ENCODE measurements at regions not wholly inside any gene's neighbourhood (a gene's known extent, or its start where the extent isn't known, plus 50 kb on each side); places are given as distances from the start of the nearest gene placed in this dataset.
A peak's percentile ranks its signal among the peaks of the same experiment; 100 is the strongest.

DNA sequence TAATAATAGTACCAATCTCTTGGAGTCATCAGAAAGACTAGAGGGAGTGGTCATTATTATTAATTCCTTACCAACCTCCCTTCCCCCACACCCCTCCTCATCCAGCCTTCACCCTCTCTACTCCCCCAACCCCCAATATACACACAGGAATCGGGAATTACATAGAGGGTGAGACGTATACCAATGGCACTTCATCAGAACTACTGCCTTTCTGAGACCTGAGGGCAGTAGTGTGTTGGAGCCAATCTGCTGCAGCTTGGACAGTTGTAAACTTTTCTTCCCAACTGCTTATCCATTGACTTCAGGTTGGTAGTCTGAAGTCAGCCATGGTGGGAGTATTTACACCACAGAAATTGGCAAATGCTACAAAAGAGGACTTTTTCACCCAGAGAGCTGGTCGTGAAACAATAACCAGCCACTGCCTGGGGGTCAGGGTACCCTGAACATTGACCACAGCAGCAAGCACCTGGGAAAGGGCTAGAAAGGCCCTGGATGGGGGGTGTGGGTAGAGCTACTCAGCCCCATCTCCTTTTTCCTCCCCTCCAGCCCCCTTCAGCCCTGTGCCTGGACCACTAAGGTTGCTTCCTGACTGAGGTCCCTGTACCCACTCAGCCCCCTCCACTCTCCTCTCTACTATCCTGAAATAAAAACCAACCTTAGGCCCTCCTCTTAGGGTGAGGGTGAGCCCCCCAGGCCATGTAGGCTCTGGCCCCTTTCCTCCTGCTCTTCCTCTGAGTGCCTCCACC lies 161.5 kb downstream of the MRPL14 start:
- no peak for DNase-seq

DNA sequence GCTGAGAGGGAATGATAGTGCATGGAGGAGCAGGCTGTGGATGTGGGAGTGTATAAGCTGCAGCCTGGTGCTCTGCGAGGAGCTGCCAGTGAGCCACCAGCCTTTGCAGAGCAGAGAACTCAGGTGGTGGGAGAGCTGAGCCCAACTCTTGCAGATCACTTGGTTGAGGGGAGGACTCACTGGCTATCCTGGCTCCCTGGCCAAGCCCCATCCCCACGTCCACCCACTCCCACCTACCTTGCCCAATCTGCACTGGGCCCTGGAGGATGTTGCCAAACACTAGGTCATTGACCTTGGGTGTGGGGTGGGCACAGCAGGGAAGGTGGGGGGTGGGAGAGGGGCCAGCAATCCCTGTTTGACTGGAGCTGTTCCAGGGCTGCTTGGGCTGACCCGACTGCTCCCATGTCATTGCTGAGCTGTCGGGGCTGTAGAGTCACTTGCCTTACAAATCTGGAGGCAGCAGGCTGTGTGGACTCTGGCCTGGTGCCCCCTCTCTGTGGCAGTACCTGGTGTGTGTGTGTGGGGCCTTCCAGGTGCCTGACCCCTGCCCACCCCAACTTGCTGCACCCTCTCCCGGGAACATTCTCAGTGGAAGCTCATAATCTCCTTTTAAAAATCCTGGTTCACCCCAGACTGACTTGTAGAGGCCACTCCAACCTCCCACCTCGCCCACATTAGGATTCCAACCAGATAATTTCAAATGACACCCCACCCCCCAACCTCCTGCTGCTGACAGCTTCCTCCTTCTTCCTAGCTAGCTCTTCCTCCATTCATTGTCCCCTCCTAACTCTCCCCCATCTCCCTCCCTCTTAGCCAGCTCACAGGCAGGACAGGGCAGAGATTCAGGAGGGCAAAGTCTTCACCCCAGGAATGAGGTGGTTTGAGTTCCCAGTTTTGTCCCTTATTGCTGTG lies 162.3 kb downstream of the MRPL14 start:
- no peak for DNase-seq

DNA sequence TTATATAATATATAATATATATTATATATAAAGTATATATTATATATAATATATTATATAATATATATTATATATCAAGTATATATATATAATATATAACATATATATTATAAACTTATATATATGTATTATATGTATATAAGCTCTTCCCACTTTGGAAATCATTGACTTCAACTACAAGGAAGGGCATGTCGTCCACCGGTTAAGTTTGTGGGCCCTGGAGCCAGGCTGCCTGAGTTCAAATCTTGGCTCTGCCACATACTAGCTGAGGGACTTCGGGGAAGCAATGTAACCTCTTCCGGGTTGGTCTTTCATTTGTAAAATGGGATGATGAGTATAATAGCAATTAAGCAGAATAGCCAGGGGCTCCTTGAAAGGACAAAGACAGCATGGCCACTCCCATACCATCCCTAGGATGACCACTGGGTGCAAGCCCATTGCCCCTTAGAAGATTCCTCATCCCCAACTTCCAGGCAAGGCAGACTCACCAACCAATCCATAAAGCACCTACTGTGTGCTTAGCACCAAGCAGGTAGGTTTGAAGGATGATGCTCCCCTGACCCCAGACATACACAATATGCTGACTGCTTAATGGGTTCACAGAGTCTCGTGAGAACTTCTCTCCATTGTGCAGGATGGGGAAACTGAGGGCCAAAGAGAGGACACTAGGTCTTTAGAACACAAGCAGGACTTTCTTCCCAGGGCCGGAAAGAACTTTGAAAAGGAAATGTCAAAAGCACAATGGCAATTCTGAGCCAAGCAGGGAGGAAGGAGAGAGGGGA lies 163.2 kb downstream of the MRPL14 start:
- DNase-seq: no peak

DNA sequence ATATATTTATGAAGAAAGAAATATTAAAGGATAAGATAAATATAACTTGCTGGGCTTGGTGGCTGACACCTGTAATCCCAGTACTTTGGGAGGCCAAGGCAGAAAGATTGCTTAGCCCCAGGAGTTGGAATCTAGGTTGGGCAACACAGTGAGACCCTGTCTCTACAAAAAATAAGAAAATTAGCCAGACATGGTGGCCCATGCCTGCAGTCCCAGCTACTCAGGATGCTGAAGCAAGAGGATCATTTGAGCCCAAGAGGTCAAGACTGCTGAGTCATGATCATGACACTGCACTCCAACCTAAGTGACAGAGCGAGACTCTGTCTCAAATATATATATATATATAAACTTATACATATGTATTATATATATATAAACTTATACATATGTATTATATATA lies 164.0 kb downstream of the MRPL14 start:
- no peak for DNase-seq

DNA sequence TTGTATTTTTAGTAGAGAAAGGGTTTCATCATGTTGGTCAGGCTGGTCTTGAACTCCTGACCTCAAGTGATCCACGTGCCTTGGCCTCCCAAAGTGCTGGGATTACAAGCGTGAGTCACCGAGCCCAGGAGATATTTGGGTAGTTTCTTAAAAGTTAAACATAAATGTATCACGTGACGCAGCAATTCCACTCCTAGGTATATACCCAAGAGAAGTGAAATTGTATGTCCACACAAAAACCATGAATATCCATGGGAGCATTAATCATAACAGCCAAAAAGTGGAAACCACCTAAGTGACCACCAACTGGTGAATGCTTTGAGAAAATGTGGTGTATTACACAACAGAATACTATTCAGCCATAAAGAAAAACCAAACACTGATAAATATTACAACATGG lies 164.8 kb downstream of the MRPL14 start:
- no peak for DNase-seq

DNA sequence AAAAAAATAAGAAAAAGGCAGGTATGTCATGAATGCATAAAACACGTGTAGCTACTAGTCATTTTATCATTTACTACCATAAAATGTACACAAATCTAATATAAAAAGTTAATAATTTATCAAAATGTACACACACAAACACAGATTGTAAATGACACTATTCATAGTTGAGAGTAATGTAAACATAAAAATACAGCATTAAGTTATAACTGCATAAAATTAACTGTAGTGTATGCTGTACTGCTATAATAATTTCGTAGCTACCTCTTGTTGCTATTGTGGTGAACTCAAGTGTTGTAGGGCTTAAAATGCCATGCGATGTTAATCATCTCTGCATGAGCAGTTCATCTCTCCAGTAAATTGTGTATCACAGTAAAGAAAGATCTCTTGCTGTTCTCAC lies 170.0 kb downstream of the MRPL14 start:
- no peak for DNase-seq

GRCh38 chr6:43956478-43956877 lies 170.8 kb downstream of the MRPL14 start:
- DNase-seq: no peak

DNA sequence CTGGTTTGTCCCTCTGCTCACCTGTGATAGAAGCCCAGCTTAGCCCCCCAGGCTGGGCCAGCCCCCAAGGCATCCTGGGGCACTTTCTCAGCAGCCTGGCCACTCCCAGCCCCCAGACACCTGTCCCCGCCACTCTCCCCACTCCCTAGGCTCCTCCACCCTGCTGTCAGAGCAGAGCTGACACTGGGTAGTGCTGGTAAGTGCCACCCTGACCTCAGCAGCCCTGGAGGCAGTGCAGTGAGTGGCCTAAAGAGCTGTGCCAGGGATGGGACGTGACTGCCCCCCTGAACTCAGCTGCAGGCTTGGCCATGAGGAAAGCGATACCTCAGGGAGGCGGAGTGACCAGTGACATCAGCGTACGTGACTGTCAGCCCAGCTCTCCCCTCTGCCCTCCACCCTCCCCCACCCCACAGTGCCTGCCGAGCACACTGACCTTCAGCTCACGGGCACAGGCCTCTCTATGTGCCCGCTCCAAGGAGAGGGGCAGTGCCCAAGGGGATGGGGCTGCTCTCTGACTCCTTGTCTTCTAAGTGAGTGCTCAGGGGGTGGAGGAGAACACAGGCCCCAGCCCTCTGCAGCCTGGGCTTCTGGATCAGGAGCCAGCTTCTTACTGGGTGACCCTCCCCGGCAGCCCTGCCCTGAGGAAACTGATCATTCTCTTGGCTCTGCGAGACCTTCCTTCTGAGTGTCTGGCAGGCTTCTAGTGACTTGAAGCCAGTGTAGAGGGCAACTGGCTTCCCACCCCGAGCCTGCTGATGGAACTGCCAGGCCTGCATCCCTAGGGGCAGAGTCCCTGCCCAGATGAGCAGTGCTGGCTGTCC lies 172.7 kb downstream of the MRPL14 start:
- DNase-seq: no peak

GRCh38 chr6:43953794-43954310 lies 173.4 kb downstream of the MRPL14 start:
- no peak for DNase-seq

- no peak for DNase-seq
These were observed 174.0 kb downstream of the MRPL14 start for GRCh38 chr6:43953256-43953655.

GRCh38 chr6:43952746-43953145 lies 174.5 kb downstream of the MRPL14 start:
- DNase-seq: no peak

GRCh38 chr6:43951756-43952675 lies 175.2 kb downstream of the MRPL14 start:
- no peak for DNase-seq

DNA sequence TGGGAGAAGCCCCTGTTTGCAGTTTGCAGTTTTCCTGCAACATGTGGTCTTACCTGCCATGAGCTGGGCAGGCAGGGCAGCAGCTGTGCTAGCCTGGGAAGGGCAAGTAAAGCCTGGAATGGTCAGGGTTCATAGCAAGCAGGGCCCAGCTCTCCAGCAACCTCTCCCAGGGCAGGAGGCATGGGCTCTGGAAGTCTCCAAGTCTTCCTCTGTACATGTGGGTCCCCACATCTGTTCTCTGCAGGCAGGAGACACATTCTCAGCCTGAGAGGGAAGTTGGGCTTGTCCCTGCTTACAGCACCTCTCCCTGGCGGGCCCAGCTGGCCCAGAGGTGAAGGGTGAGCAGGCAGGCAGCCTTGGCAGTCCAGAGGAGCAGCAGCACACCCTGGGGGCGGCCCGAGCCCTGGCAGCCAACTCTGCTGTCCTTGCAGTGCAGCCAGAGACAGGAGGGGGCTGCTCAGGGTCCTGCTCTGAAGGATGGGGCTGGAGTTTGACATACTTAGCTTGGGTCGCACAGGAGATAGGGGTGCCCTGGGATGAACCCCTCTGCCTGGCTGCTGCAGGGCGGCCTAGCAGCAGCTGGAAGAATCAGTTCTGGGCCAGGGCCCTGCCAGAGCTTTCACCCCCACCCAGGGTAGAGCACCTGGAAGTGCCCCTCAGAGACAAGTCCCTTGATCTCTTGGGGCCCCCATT lies 176.0 kb downstream of the MRPL14 start:
- DNase-seq: peak in 1 of 5 experiments; percentile 30

DNA sequence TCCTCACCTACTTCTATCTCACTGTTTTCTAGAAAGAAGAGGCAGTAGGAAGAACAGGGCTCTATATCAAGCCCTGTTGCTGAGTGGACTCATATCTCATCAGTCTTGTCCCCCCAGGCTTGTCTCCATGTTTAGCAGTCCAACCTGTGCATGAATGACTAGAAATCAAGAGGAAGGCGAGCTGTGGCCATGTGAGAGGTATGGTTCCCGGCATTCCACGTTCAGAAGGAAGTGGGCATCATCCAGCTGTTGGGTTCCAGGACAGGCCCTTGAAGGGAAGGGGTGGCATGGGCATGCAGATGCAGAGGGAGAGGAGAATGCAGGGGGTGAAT lies 176.6 kb downstream of the MRPL14 start:
- no peak for DNase-seq

DNA sequence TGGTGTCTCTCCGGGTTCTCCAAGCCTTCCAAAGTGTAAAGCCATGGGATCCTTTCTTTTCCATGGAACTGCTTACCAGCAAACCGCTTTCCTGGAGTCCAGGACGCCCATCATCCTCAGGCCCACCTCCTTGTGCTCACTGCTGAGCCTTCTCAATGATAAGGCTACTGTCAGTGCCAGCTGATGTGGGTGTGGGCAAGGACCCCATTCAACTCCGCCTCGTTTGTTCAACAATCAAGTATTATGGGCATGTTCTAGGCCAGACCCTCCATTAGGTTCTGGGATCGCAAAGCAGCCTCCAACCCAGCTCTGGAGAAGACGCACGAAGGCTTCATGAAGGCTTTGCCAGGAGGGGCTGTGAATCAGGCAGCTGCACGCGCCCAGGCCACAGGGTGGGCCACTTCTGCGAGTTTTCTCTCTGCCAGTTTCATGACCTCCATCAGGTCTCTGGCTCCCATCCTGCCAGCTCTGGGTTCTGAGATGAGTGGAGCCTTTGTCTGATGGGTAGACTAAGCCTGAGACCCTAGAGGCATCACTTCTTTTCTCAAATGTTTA lies 177.1 kb downstream of the MRPL14 start:
- DNase-seq: no peak

GRCh38 chr6:43949551-43949991 lies 177.7 kb downstream of the MRPL14 start:
- DNase-seq: no peak

GRCh38 chr6:43948527-43949485 lies 178.4 kb downstream of the MRPL14 start:
- no peak for DNase-seq

- no peak for DNase-seq
These were observed 177.8 kb downstream of the VEGFA start for GRCh38 chr6:43947860-43948259.
